ENCODE measurements at regions not wholly inside any gene's neighbourhood (a gene's known extent, or its start where the extent isn't known, plus 50 kb on each side); places are given as distances from the start of the nearest gene placed in this dataset.
"Not testable (repeated sequence)": the region's sequence is repeated elsewhere in the genome, so short reads cannot be mapped to it uniquely, and the experiment has no call there.

DNA sequence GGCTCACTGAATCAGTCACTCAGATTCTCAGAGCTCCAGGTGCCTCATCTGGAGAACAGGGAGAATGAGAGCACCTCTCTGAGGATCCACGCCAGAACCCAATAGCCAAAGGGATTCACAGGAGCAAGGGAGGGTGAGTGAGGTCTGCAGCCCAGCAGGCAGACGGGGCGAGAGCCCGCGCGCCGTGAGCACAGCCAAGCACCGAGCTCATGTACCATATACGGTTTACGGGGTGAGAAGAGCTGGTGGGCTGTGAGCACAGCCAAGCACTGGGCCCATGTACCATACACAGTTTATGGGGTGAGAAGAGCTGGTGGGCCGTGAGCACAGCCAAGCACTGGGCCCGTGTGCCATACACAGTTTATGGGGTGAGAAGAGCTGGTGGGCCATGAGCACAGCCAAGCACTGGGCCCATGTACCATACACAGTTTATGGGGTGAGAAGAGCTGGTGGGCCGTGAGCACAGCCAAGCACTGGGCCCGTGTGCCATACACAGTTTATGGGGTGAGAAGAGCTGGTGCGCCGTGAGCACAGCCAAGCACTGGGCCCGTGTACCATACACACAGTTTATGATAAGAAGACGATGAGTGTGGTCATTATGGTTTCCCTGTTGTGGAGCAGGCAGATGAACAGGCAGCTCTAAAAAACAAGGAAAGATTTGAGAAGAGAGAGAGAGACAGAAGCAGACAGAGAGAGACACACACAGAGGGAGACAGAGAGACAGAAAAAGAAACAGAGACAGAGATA, 125.7 kb upstream of the ANO1 start:
- not testable (repeated sequence) for DNase-seq

DNA sequence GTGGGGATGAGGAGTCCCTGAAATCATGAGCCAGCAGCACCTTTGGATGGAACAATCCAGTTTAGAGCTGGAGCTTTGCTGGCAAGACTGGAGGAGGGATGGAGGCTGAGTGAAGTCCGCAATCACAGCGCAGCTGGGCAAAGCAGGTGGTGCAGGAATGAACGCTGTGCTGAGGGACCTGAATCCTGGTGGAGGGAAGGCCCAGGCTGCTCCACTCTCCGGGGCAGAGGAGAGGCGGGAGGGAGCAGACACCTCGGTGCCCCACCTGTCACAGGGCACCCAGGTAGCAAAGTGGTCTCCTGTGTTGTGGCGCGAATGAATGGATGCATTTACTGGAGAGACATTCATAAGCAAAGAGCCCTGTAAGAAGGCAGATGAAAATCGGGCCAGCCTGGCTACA, 124.8 kb upstream of the ANO1 start:
- no peak for DNase-seq

DNA sequence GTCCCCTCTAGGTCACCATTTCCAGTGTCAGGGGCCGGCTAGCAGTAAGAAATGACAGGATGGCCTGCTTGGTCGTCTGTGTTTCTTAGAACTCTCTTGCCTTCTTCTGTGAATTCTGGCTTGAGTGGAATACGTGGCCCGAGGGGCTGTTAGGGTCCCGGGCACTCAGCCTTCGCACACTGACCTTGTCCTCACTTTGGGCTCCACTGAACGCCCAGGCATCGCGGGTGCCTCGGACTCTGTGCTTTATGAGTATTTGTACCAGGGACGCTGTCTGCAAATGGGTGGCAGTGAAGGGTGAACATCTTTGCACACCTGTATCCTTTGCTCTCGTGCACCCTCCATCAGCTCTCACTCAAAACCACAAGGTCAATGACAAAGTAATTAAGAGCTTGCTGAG, 123.4 kb upstream of the ANO1 start:
- no peak for DNase-seq

DNA sequence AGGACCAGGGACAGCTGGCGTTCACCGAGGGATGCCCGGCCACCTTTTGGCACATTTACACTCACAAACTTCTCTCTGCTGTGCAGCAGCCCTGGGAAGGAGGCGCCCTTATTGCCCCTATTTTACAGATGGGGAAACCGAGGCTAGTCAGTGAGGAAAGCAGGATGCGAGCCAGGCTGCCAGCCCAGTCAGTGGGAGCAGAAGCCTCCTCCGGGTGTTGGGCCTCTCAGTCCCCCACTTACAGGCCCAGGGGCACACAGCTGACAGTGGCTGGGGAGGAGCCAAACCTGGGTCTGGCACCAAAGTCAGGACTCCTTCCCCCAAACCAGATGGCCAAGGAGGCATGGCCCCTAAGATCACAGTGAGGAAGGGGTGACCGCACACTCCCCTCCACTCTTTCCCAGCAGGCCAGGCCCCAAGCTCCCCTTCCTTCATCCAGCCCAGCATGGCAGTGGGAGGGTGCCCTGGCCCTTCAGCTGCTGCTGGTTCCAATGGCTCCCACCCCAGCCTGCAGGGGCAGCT, 121.4 kb upstream of the ANO1 start:
- no peak for DNase-seq

DNA sequence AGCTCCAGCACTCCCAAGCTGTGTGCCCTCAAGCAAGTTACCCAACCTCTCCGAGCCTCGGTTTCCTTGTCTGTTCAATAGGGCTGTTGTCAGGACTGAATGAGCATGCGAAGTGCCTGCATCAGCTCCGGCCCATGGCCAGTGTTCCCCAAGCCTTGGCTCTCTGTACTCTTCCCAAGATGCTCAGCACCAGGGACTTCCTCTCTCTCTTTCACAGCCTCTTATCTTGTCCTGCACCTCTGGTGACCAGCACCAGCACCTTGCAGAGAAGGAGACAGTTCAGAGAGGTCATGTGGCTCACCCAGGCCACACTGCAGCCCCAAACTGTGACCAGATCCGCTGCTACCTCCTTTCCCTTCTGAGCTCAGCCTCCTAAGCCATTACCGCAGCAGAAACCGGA, 120.3 kb upstream of the ANO1 start:
- DNase-seq, result no peak

DNA sequence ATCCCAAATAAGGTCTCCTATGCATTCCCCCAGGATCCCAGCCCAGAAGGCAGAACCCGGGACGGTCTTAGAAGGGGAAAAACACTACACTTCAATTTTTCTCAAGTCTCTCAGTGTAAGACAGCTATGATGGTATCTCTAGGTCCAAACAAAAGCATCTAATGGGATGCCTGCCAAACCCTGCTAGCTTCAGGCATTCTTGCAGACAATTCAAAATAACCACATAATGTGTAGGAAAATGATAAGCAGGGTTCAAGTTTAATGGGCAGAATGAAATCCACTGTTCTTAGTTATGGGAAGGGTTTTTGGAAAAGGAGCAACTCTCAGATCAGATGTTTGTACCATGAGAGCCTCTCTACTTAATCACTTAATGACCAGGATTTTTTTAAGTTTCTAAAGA, 119.8 kb upstream of the ANO1 start:
- no peak for DNase-seq

DNA sequence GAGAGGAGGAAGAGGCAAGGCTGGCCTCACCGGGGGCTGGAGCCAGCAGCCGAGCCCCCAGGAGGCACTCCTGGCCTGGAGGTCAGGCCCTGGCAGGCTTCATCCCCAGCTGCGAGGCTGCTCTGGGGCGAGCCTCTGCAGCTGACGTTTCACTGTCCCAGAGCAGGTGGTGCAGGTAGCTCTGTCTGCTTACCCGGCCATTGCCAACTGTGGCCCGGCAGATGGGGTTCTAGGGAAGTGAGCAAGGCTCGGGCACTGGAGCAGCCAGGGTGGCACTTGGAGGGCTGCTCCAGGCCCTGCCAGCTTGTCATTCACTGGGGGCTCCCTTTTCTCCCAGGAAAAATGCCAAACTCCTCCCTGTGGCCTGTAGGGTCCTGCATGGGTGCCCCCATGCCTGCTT, 118.7 kb upstream of the ANO1 start:
- DNase-seq, result no peak

DNA sequence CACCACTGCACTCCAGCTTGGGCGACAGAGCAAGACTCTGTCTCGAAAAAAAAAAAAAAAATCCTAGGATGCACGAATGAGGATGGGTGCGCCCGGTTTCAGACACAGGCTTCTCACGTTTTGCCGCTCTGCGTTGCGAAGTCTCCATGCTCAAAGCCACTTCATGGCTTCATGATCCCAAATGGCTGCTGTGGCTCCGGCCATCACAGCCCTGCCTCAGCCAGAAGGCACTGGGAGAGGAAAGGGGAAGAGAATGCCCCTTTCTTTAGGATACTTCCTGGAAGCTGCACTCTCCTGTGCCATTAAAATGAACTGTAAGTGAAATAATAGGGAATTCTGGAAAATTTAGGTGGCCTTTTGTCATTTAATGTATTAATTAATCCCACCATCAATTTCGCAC, 116.4 kb upstream of the ANO1 start:
- no peak for DNase-seq

DNA sequence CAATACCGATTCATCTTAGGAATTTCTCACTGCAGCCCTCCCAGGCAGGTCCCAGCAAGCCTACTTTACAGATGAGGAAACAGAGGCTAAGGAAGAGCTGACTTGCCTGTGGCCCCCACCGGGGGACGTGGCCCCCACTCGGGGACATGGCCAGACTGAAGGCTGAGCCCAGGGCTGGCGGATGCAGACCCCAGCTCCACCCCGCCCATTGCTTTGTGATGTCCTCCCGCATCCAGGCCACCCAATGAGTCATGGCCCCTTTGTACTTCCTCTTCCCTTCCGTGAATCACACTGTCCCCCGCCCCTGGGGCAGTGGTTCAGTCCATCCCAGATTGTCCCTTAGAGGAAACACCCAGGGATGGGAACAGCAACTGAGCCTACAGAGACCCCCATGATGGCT, 116.0 kb upstream of the ANO1 start:
- no peak for DNase-seq

DNA sequence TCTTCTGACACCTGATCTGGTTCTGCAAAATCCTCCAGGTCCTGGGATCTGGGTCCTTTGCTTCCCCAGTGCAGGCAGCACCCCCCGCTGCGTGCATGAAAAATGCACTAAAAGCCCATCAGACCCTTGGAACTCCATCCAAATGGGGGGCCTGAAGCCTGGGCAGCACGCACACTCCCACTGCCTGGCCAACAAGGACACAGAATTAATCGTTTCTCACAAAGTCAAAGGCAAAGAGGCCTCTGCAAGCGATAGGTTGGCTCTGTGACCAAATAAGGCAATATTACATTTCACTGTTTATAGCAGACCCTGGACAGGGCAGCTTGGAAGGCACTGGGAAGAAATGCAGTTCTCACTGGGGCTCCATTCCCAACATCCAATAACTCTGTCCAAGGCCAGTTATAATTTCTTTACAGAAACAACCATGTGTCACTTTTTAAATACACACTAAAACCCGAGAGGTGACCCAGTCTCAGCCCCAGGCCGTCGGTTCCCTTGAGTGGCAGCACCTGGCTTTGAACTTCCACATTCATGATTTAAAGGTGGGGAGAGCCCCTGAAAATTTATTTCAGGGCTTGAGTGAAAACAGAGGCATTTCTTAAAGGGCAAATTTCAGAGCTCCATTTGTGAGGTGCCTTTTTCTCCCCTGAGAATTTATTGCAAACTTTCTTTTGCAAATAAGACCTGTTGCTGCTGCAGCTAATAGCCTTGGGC, 114.4 kb upstream of the ANO1 start:
- DNase-seq, result no peak

DNA sequence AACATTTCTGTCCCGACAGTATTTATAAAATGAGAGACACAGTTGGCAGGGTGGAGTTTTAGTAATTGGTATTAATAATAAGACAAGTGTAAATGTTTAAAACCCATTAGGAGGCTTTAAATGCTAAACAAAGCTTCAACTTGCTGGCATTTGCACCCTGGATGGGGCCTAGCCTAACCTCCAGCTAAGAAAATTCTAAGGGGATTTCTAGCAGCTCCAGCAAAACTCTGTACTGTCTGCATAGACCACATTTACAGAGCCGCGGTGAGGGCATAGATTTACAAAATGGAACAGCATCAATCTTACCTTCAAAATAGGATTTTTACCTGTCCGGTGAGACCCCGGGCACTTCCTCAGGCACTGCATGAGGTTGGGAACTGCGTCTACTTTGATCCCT, 113.9 kb upstream of the ANO1 start:
- DNase-seq, result no peak

DNA sequence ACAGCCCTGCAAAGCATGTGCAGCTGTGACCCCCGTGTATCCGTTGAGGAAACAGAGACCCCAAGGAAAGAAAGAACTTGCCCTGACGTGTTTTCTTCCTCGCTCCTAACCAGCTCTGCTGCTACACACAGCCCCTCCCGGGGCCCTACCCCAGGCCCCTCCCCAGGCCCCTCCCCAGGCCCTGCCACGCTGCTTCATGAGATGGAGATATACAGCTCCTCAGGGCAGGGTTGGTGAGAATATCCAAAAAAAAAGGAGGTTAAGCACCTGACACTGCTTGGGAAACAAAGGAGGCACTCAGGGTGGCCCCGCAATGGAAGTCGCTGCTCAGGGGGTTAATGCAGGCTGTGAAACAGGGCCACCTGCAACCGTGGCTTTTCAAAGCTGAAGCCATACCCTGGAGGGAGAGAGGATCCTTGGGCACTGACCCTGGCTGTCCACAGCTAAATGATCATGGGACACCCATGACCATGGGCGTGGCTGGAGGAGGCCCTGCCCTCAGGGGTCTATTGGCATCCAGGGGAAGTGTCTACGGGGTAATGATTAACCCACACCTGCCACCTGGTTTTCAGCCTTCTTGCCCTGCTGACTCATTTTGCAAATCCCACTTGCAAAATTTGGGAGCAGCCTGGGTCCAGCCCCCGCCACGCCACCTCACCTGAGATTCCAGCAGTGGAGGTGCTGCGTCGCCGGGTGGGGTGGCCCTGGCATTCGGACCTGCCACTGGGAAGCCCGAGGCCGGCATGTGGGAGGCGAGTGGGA, 112.1 kb upstream of the ANO1 start:
- no peak for DNase-seq

DNA sequence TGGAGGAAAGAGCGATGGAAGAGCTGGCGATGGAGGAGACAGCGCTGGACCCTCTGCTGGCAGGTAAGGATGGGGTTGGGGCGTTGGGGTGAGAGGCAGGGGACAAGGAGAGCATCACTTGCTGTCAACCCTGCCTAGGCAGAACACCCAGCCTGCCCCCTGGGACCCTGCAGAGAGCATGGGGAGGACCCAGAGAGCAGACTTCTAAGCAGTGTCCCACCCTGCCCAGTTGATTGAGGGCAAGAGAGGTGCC, 111.6 kb upstream of the ANO1 start:
- no peak for DNase-seq

DNA sequence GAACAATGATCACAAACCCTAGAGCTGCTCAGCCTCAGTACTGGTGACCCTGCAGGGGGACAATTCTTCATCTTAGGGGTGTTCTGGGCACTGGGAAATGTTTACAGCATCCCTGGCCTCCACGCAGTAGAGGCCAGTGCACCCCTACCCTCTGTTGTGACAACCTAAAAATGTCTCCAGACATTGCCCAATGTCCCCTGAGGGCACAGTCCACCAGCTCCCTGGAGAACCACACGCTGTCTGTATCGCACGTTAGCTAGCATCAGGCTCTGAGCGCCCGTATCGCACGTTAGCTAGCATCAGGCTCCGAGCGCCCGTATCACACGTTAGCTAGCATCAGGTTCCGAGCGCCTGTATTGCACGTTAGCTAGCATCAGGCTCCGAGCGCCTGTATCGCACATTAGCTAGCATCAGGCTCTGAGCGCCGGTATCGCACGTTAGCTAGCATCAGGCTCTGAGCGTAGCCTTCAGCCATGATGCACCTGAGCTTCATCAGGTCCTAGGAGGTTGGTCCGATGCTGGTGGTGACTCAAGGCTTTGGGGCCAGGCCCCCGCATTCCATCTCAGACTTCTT, 111.1 kb upstream of the ANO1 start:
- DNase-seq, result no peak

DNA sequence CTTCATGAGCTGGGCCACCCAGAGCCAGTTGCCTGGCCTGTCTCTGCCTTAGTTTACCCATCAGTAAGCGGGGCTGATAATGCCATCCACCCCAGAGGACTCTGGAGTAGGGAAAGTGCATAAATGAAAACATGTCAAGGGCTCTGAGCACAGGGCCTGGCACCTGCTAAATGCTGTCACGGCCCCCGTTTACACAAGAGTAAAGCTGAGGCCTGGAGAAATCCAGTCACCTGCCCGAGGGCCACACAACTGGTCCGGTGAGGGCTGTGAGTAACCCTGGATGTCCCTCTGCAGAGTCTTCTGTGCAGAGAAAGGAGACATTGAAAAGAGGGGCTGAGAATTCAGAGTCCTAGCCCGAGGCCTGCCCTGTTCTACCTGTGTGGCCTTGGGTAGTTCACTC, 110.6 kb upstream of the ANO1 start:
- DNase-seq, result no peak

DNA sequence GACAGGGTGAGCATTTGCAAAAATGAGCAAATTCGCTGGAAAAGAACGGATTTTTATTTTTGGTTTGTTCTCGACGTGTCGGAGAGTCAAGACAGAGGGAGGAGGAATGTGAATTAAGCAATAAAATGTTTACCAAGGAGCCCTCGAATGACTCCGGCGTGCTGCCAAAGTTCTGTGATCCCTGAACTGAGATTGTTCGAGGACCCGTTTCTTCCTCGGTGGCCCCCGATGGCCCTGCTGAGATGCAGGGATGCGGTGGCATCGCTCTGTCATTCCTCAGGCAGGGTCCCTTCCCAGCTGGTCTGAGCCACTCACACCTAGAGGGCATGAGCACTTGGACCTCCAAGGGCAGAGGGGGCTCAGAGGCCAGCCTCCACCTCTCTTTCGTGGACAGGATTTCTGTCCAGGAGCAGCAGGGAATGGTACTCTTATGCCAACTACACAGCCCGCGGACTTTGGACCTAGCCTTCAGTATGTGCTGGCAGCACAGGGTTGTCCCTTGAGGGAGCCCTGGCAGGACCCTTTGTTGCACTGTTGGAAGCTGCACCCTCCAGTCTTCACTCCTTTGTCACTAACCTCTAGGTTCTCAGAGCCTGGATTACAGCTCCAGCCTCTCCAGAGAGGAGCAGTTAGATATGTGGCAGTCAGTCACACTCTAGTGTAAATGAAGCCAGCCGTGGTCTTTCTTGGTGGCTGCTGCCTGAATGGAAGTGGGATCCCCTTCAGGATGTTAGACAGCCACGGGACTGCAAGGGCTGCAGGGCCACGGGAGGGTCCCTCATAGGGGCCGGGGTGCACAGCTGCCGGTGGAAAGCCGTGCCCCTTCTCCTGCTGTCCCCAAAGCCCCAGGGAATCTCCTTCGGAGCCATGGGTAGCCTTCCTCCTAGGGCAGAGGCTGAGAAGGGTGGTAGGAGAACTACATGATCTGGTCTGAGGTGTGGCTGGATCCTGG, 109.4 kb upstream of the ANO1 start:
- no peak for DNase-seq

DNA sequence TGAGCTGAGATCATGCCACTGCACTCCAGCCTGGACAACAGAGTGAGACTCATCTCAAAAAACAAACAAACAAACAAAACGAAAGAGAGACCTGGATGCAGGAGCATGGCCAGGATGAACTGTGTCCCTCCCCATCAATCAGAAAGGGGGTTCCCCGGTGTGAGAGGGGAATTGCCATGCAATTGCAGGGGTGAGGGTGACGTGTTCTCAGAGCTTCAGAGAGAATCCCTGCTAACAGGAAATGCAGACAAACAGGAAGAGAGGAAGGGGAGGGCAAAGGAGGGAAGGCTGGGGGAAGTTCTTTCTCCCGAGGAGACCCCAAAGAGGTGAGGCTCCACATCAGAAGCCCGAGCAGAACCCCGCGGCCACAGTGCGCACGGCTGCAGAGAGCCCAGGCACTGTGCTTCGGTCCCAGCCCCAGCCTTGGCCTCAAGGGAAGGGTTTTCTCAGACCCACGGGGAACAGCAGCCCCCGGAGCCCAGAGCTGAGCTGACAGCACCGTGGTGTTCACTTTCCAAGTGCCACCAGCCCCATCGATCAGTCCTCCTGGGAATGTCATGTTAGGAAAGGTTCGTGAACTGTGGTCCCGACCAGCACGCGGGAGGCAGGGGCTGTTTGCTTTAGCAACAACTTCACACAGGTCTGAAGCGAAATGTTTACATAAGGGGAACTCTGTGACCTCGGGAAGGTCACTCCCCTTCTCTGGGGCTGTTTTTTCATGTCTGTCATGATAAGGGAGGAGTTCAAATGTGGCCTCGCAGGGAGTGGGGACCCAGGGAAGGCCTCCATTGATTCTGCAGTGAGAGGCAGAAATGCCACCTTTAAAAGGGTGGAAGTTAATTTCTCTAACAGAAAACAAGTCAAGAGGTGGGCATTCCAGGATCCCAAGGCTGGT, 108.0 kb upstream of the ANO1 start:
- DNase-seq, result no peak

DNA sequence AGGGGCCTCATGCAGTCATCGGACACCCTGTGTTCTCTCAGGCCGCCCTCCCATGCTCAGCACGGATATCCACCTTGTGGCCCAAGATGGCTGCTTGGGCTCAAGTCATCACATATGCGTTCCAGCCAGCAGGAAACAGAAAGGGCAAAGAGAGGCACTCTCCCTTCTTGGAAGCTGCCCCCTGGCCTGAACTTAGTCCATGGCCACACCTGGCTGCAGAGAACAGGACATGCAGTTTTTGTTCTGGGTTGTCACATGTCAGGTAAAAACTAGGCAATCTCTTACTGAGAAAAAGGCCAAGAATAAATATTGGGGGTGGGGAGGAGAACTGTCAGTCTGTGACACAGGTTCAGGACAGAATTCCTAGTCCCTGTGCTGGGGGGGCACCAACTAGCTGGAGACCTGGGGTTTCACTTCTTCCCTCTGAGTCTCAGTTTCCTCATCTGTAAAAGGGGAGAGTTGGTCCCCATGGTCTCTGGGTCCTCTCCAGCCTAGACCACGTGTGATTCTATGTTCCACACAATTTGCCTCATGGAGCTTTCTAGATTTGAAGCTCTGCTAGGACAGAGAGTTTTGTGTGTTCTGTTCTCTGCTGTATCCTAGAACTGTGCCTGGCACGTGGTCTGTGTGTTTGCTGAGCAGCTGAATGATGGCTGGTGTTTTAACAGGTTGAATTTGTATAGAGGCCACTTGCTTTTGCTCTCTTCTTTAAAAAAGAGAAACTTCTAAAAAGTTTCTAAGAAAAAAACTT, 107.2 kb upstream of the ANO1 start:
- DNase-seq, result no peak

DNA sequence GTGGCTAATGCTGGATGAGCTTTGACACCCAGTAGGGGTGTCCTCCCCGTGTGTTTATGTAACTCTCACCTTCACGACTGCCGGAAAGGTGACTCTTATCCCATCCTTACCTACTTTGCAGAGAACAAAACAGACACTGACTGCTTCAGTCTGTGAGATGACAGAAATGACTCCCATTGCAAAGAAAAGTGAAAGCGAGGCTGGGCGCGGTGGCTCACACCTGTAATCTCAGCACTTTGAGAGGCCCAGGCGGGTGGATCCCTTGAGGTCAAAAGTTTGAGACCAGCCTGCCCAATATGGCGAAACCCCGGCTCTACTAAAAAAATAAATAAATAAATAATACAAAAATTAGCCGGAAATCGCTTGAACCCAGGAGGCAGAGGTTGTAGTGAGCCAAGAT, 106.4 kb upstream of the ANO1 start:
- no peak for DNase-seq

DNA sequence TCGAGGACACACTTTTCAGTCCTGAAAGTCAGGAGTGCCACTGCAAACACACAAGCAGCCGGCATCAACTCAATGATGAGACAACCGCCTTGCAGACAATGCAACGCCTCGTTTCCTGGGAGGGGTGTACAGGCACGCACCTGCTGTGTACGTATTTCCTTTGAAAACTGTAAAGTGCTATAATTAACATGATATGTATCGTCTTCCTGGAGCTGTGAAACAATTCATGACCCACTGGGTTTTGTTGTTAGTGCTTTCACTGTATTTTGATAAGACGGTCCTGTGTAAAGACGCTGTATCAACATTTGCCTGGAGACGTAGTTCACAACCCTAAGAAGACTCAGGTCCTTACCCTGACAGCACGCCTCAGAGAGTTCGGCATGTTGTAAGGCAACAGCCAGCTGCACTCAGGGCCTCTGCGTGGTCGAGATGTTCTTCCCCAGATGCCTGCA, 105.7 kb upstream of the ANO1 start:
- DNase-seq, result no peak

DNA sequence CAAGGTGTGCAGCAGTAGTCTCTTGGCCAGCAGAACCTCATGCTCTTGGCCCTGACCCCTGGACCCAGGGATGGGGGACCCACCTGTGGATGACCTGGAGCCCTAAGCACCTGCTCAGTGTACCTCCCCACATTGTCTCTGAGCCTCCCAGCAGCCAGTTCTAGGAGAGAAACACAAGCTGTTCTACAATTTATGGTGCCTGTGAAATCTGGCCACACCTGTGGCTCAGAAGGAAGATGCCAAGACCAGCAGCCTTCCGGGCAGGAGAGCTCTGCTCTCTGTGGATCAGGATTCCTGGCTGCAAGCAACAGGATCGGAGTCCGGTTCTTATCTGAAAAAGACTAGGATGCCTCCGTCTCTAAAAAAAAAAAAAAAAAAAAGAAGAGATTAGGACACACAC, 103.6 kb upstream of the ANO1 start:
- DNase-seq, result no peak

All from cerebellar nuclear complex (tissue), 1 donor.